GM19463 (cell line): ENCODE measurements at regions not wholly inside any gene's neighbourhood (a gene's known extent, or its start where the extent isn't known, plus 50 kb on each side); places are given as distances from the start of the nearest gene placed in this dataset.
"Not testable (repeated sequence)": the region's sequence is repeated elsewhere in the genome, so short reads cannot be mapped to it uniquely, and the experiment has no call there.

Experiments used
- ATAC-seq: cut with Tn5 transposase; IDR thresholded peaks from one replicate; pipeline ENCODE4 v1.9.1; 2021; ENCODE audit warnings: mild to moderate bottlenecking, moderate library complexity; ENCODE audit not compliant: unreplicated experiment

DNA sequence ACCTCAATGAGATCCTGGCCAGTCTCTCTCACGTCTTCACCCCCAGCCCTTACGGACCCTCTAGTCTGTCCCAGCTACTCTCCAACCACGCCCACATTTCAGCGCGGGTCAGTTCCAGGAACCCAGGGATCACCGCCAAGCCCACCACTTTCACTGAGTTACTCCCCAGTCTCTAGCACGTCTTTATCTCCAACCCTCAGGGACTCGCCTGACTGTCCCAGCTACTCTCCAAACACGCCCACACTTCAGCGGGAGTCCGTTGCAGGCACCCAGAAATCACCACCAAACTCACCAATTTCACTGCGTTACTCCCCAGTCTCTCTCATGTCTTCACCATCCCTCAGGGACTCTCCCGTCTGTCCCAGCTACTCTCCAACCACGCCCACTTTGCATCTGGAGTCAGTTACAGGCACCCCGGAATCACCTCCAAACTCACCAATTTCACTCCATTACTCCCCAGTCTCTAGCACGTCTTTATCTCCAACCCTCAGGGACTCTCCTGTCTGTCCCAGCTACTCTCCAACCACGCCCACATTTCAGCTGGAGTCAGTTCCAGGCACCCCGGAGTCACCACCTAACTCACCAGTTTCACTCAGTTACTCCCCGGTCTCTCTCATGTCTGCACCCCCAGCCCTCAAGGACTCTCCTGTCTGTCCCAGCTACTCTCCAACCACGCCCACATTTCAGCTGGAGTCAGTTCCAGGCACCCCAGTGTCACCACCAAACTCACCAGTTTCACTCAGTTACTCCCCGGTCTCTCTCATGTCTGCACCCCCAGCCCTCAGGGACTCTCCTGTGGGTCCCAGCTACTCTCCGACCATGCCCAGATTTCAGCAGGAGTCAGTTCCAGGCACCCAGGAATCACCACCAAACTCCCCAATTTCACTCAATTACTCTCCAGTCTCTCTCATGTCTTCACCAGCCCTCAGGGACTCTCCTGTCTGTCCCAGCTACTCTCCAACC is 336.8 kb downstream of the CWH43 start:
- not testable (repeated sequence) for ATAC-seq

- ATAC-seq = not testable (repeated sequence)
Measured at GRCh38 chr4:49323573-49323940, 337.5 kb downstream of the CWH43 start.
